A549 (cell line): ENCODE measurements at regions not wholly inside any gene's neighbourhood (a gene's known extent, or its start where the extent isn't known, plus 50 kb on each side); places are given as distances from the start of the nearest gene placed in this dataset.

ENCODE experiments used
- ATAC-seq, 2 experiments: fragments of 200-7000 bp in 1 of 2; fragments of >200 bp in 1 of 2; cut with Nextera tagmentation in 1 of 2; cut with Tn5 transposase in 1 of 2; 3 replicates each; pipeline versions ENCODE4 v1.8.0 to v1.9.1; 2018 to 2020; ENCODE audit warnings: mild to moderate bottlenecking in 1 of 2, moderate library complexity in 1 of 2
- CTCF ChIA-PET: fragments of 300-600 bp; sonication (Branson Sonifier 250); formaldehyde crosslinking; extraction: SDS; loops from one replicate; lab custom pipeline; 2021; ENCODE audit warnings: antibody characterized with exemption, inconsistent platforms; lab: Yijun Ruan, JAX
- POLR2A ChIA-PET: fragments of 350-600 bp; formaldehyde crosslinking; extraction: SDS; loops from one replicate; lab custom pipeline; 2021; ENCODE audit warnings: antibody characterized with exemption, inconsistent platforms; lab: Yijun Ruan, JAX
- DNase-seq, 2 experiments: peaks; one replicate each; pipeline versions ENCODE4 v3.0.0 to v3.0.0-alpha.2; 2011 to 2016; ENCODE audit warnings: low read depth in 1 of 2, low spot score in 1 of 2
- FAIRE-seq: peaks from 2 replicates; lab custom pipeline; 2011; peaks lifted over from hg19 to GRCh38; lab: Jason Lieb, UNC
- H3K27ac ChIP-seq, 2 experiments: fragments of >200 bp; sonication (Bioruptor Twin); formaldehyde crosslinking; 3 replicates each; pipeline ENCODE4 v1.5.1; 2016 to 2017
- H3K4me1 ChIP-seq: fragments of >200 bp; sonication (Bioruptor Twin); formaldehyde crosslinking; 3 replicates; pipeline ENCODE4 v1.6.1; 2016
- H3K4me2 ChIP-seq: fragments of >200 bp; sonication (Bioruptor Twin); formaldehyde crosslinking; 3 replicates; pipeline ENCODE4 v1.6.1; 2016
- H3K4me3 ChIP-seq: fragments of >200 bp; sonication (Bioruptor Twin); formaldehyde crosslinking; 3 replicates; pipeline ENCODE4 v1.5.1; 2016
- H3K9me3 ChIP-seq: fragments of >200 bp; sonication (Bioruptor Twin); formaldehyde crosslinking; 3 replicates; pipeline ENCODE4 v1.6.1; 2016
- ATOH8 ChIP-seq: fragments of 250-450 bp; sonication (Bioruptor Pico); IDR thresholded peaks from 2 replicates; pipeline ENCODE4 v1.5.0; 2020; ENCODE audit warnings: low read depth, mild to moderate bottlenecking, moderate library complexity
- BHLHE40 ChIP-seq: IDR thresholded peaks from 2 replicates; pipeline ENCODE4 v1.6.1; 2012; ENCODE audit warnings: low read depth, low read length, inconsistent platforms
- CBX2 ChIP-seq: fragments of 200-600 bp; sonication (generic); IDR thresholded peaks from 2 replicates; pipeline ENCODE4 v1.6.1; 2016; ENCODE audit warnings: low read depth, mild to moderate bottlenecking, borderline replicate concordance
- CEBPB ChIP-seq, 2 experiments: fragments of >200 bp in 1 of 2; sonication (Bioruptor Twin) in 1 of 2; formaldehyde crosslinking in 1 of 2; IDR thresholded peaks; 2 replicates each; pipeline ENCODE4 v1.6.1; 2012 to 2016
- EHF ChIP-seq: fragments of 250-450 bp; sonication (Bioruptor Pico); IDR thresholded peaks from 2 replicates; pipeline ENCODE4 v1.5.0; 2020; ENCODE audit warnings: mild to moderate bottlenecking
- EP300 ChIP-seq, 2 experiments: fragments of >200 bp; sonication (Bioruptor Twin); formaldehyde crosslinking; IDR thresholded peaks; 2 replicates in 1 of 2; 3 replicates in 1 of 2; pipeline ENCODE4 v1.6.1; 2016 to 2017
- ESRRA ChIP-seq: fragments of 150-350 bp; IDR thresholded peaks from 2 replicates; pipeline ENCODE4 v1.6.1; 2014; ENCODE audit warnings: mild to moderate bottlenecking, low read length, borderline replicate concordance
- FOSB ChIP-seq: fragments of 250-450 bp; sonication (Bioruptor Pico); IDR thresholded peaks from 2 replicates; pipeline ENCODE4 v1.5.0; 2020; ENCODE audit warnings: mild to moderate bottlenecking, moderate library complexity
- HOXA7 ChIP-seq: fragments of 250-450 bp; sonication (Bioruptor Pico); IDR thresholded peaks from 2 replicates; pipeline ENCODE4 v1.5.0; 2020; ENCODE audit warnings: mild to moderate bottlenecking, moderate library complexity
- HOXB13 ChIP-seq: fragments of 250-450 bp; sonication (Bioruptor Pico); IDR thresholded peaks from 2 replicates; pipeline ENCODE4 v1.5.0; 2020; ENCODE audit warnings: low read depth, mild to moderate bottlenecking, moderate library complexity
- KDM1A ChIP-seq: fragments of 200-600 bp; sonication (generic); IDR thresholded peaks from 2 replicates; pipeline ENCODE4 v1.6.1; 2016; ENCODE audit warnings: low read depth, mild to moderate bottlenecking
- KDM5A ChIP-seq: fragments of 200-600 bp; sonication (generic); IDR thresholded peaks from 2 replicates; pipeline ENCODE4 v1.6.1; 2016; ENCODE audit warnings: antibody characterized with exemption, mild to moderate bottlenecking
- MAFK ChIP-seq: fragments of 450-650 bp; IDR thresholded peaks from 2 replicates; pipeline ENCODE4 v1.6.1; 2014; ENCODE audit not compliant: partially characterized antibody
- NR3C1 ChIP-seq: fragments of >200 bp; sonication (Bioruptor Twin); formaldehyde crosslinking; IDR thresholded peaks from 3 replicates; pipeline ENCODE4 v1.6.1; 2017
- PHF8 ChIP-seq: fragments of 200-600 bp; sonication (generic); IDR thresholded peaks from 2 replicates; pipeline ENCODE4 v1.6.1; 2016; ENCODE audit warnings: low read depth, mild to moderate bottlenecking, antibody characterized with exemption, moderate library complexity, borderline replicate concordance
- POLR2AphosphoS2 ChIP-seq: conservative IDR thresholded peaks from 2 replicates; pipeline ENCODE4 v1.6.1; 2012; ENCODE audit warnings: low read length, improper control_type of control experiment, inconsistent platforms
- RCOR1 ChIP-seq: fragments of 150-350 bp; IDR thresholded peaks from 2 replicates; pipeline ENCODE4 v1.6.1; 2014; ENCODE audit warnings: antibody characterized with exemption, low read length, low read depth
- SMC3 ChIP-seq: fragments of >200 bp; sonication (Bioruptor Twin); formaldehyde crosslinking; IDR thresholded peaks from 3 replicates; pipeline ENCODE4 v1.6.1; 2018; ENCODE audit warnings: inconsistent platforms
- USF2 ChIP-seq: fragments of 450-650 bp; IDR thresholded peaks from 2 replicates; pipeline ENCODE4 v1.6.1; 2014; ENCODE audit warnings: antibody characterized with exemption
- ZFP36 ChIP-seq: fragments of 450-650 bp; IDR thresholded peaks from 2 replicates; pipeline ENCODE4 v1.6.1; 2014; ENCODE audit warnings: borderline replicate concordance; ENCODE audit not compliant: partially characterized antibody
- WGBS: methylation state at CpG from one replicate; pipeline ENCODE4 v1.1.6; 2017; ENCODE audit errors: missing lambda C conversion rate; 5-methylcytosine and 5-hydroxymethylcytosine counted together
- TF ChIP-seq, protein P1 (sequence below): fragments of 250-450 bp; sonication (Bioruptor Pico); IDR thresholded peaks from 2 replicates; pipeline ENCODE4 v1.5.0; 2021; ENCODE audit warnings: mild to moderate bottlenecking, moderate library complexity, borderline replicate concordance
- TF ChIP-seq, protein P2 (sequence below): IDR thresholded peaks from 2 replicates; pipeline ENCODE4 v1.6.1; 2012

DNA sequence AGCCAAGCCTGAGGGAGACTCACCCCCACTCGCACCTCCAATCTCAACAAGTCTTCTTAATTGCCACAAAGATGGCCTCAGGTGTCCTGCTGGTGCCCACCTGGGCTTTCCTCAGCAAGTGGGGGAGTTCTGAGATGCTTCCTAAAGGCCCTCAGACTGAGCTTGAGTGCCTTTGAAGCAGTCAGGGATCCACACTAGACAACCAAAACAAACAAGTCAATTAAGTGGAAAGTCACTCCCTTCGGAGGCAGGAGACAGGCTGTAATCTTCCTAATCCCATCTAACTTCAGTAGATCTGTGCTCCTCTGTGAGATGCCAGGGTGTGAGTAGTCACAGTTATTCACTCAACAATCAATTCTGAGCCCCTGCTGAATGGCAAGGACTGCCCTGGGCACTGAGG is 68.3 kb upstream of the SERP2 start:
- 90% methylated on average over 2 of the region's 2 CpGs for WGBS
- CTCF ChIA-PET, result interaction anchor here (1.3 kb wide), 1 partner anchor 399 kb away, joined by 3 read pairs; no protein-coding TSS in a partner anchor
- no peak for DNase-seq
- peaks cover 81% of the 10 kb centered on the region for H3K4me1 ChIP-seq
- no peak for ATAC-seq
- no peak overlapping the region for H3K4me3 ChIP-seq
- H3K4me2 ChIP-seq, result peak overlapping the region; percentile 83; the same call in 2 of the 3 replicates
- peak overlapping the region; percentile 93 to 97 for H3K27ac ChIP-seq
- no peaks in the 10 kb centered on the region for H3K9me3 ChIP-seq
- no peak for FAIRE-seq
- no peak for TF ChIP-seq USF2
- no peak for TF ChIP-seq PHF8
- no peak for TF ChIP-seq ESRRA
- TF ChIP-seq, protein P1, sequence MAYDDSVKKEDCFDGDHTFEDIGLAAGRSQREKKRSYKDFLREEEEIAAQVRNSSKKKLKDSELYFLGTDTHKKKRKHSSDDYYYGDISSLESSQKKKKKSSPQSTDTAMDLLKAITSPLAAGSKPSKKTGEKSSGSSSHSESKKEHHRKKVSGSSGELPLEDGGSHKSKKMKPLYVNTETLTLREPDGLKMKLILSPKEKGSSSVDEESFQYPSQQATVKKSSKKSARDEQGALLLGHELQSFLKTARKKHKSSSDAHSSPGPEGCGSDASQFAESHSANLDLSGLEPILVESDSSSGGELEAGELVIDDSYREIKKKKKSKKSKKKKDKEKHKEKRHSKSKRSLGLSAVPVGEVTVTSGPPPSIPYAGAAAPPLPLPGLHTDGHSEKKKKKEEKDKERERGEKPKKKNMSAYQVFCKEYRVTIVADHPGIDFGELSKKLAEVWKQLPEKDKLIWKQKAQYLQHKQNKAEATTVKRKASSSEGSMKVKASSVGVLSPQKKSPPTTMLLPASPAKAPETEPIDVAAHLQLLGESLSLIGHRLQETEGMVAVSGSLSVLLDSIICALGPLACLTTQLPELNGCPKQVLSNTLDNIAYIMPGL (CRISPR knock-in tag), result no peak
- TF ChIP-seq, protein P2, sequence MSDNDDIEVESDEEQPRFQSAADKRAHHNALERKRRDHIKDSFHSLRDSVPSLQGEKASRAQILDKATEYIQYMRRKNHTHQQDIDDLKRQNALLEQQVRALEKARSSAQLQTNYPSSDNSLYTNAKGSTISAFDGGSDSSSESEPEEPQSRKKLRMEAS, result no peak
- TF ChIP-seq RCOR1, result no peak
- TF ChIP-seq ZFP36, result no peak
- TF ChIP-seq HOXB13 (CRISPR knock-in tag), result no peak
- no peak for TF ChIP-seq SMC3
- no peak for TF ChIP-seq POLR2AphosphoS2
- no peak for TF ChIP-seq ATOH8 (CRISPR knock-in tag)
- TF ChIP-seq BHLHE40, result no peak
- no peak for TF ChIP-seq KDM5A
- TF ChIP-seq CBX2, result no peak
- TF ChIP-seq FOSB (CRISPR knock-in tag), result no peak
- no peak for TF ChIP-seq MAFK
- no peak for TF ChIP-seq HOXA7 (CRISPR knock-in tag)
- POLR2A ChIA-PET, result no interaction called here

GRCh38 chr13:44305917-44306370 is 67.7 kb upstream of the SERP2 start:
- POLR2A ChIA-PET, result interaction anchor here (0.7 to 2.6 kb wide), 7 partner anchors 38 to 146 kb away, joined by 3 to 80 read pairs (median 8); no protein-coding TSS in a partner anchor
- ATAC-seq (peak; percentile 23 to 37; a peak in 5 of 6 replicates), DNase-seq (no peak), FAIRE-seq (no peak)
- no peak overlapping the region for H3K4me3 ChIP-seq
- CTCF ChIA-PET, result interaction anchor here (1.0 to 2.0 kb wide), 2 partner anchors 131 to 132 kb away, joined by 3 to 6 read pairs; no protein-coding TSS in a partner anchor
- peak overlapping the region; percentile 93 to 97 for H3K27ac ChIP-seq
- peaks cover 81% of the 10 kb centered on the region for H3K4me1 ChIP-seq
- 54% methylated on average over 4 of the region's 4 CpGs for WGBS
- peak overlapping the region; percentile 83 for H3K4me2 ChIP-seq
- H3K9me3 ChIP-seq, result no peaks in the 10 kb centered on the region
- TF ChIP-seq KDM1A (no peak), MAFK (no peak), EP300 (IDR thresholded peaks at IDR 0.05) (no peak), HOXA7 (CRISPR knock-in tag) (no peak), NR3C1 (no peak), EHF (CRISPR knock-in tag) (no peak), PHF8 (no peak), CEBPB (IDR thresholded peaks at IDR 0.05) (0 out of 4 replicates have a peak, but pooled peaks of 1 of the 2 experiments have one; percentile 5)
- TF ChIP-seq, protein P1 (CRISPR knock-in tag), result no peak
